ENCODE measurements at regions not wholly inside any gene's neighbourhood (a gene's known extent, or its start where the extent isn't known, plus 50 kb on each side); places are given as distances from the start of the nearest gene placed in this dataset.
A peak's percentile ranks its signal among the peaks of the same experiment; 100 is the strongest.

- Histone ChIP-seq H3K27me3 (no peaks in the 10 kb centered on the region), H3K36me3 (no peaks in the 10 kb centered on the region), H3K4me1 (no peaks in the 10 kb centered on the region), H3K4me3 (no peak overlapping the region), H3K27ac (no peak overlapping the region), H3K9me3 (peaks cover 0 to 8% (median 2%) of the 10 kb centered on the region in 4 donors)
- TF ChIP-seq CTCF (IDR thresholded peaks at IDR 0.05), result no peak
- TF ChIP-seq EP300 (IDR thresholded peaks at IDR 0.05), result no peak
- no peak for TF ChIP-seq POLR2AphosphoS5 (IDR thresholded peaks at IDR 0.05)
- no peak for TF ChIP-seq POLR2A (IDR thresholded peaks at IDR 0.05)
- ATAC-seq (ENCODE audit: low FRiP score in 2 of 2), result no peak
- DNase-seq, result no peak
- 87 to 88% methylated on average over 3 of the region's 3 CpGs for WGBS, 2 donors
Measured at GRCh38 chr2:121140734-121141133, 144.3 kb downstream of the TFCP2L1 start.

- H3K4me3 ChIP-seq, result no peak overlapping the region
- ATAC-seq (ENCODE audit: low FRiP score in 2 of 2), result peak in 1 of 2 donors; percentile 24
- TF ChIP-seq POLR2A (IDR thresholded peaks at IDR 0.05), result no peak
- TF ChIP-seq POLR2AphosphoS5 (IDR thresholded peaks at IDR 0.05), result no peak
- TF ChIP-seq EP300 (IDR thresholded peaks at IDR 0.05), result no peak
- TF ChIP-seq CTCF (IDR thresholded peaks at IDR 0.05), result no peak
- H3K36me3 ChIP-seq, result no peaks in the 10 kb centered on the region
- H3K27ac ChIP-seq, result no peak overlapping the region
- no peak for DNase-seq
- no peaks in the 10 kb centered on the region for H3K27me3 ChIP-seq
- H3K9me3 ChIP-seq, result peaks cover 0 to 8% (median 2%) of the 10 kb centered on the region in 4 donors
- WGBS, 2 donors, result 80 to 90% methylated on average over 1 to 2 of the region's 2 CpGs
- H3K4me1 ChIP-seq, result no peaks in the 10 kb centered on the region
Measured at GRCh38 chr2:121142452-121142851, 142.6 kb downstream of the TFCP2L1 start.

- Histone ChIP-seq H3K27ac (no peak overlapping the region), H3K36me3 (no peaks in the 10 kb centered on the region), H3K27me3 (no peaks in the 10 kb centered on the region), H3K4me3 (no peak overlapping the region), H3K9me3 (peaks cover 0 to 8% (median 2%) of the 10 kb centered on the region in 4 donors), H3K4me1 (no peaks in the 10 kb centered on the region)
- ATAC-seq (ENCODE audit: low FRiP score in 2 of 2) (no peak), DNase-seq (no peak)
- TF ChIP-seq POLR2A (IDR thresholded peaks at IDR 0.05), result no peak
- TF ChIP-seq EP300 (IDR thresholded peaks at IDR 0.05), result no peak
- TF ChIP-seq CTCF (IDR thresholded peaks at IDR 0.05), result no peak
- TF ChIP-seq POLR2AphosphoS5 (IDR thresholded peaks at IDR 0.05), result no peak
- 91 to 92% methylated on average over 7 of the region's 7 CpGs for WGBS, 2 donors
Measured at GRCh38 chr2:121144111-121144510, 140.9 kb downstream of the TFCP2L1 start.

GRCh38 chr2:121146630-121147029 is 138.4 kb downstream of the TFCP2L1 start:
- TF ChIP-seq POLR2AphosphoS5 (IDR thresholded peaks at IDR 0.05), result no peak
- no peak for TF ChIP-seq CTCF (IDR thresholded peaks at IDR 0.05)
- TF ChIP-seq POLR2A (IDR thresholded peaks at IDR 0.05), result no peak
- no peak for TF ChIP-seq EP300 (IDR thresholded peaks at IDR 0.05)
- H3K9me3 ChIP-seq, result no peaks in the 10 kb centered on the region
- ATAC-seq (ENCODE audit: low FRiP score in 2 of 2) (no peak), DNase-seq (no peak)
- H3K4me1 ChIP-seq, result no peaks in the 10 kb centered on the region
- no peaks in the 10 kb centered on the region for H3K27me3 ChIP-seq
- no peak overlapping the region for H3K27ac ChIP-seq
- 92 to 94% methylated on average over 5 of the region's 5 CpGs for WGBS, 2 donors
- no peaks in the 10 kb centered on the region for H3K36me3 ChIP-seq
- no peak overlapping the region for H3K4me3 ChIP-seq

- Histone ChIP-seq H3K27ac (no peak overlapping the region), H3K4me1 (peaks cover 0 to 6% (median 1%) of the 10 kb centered on the region in 4 donors), H3K9me3 (no peaks in the 10 kb centered on the region), H3K27me3 (no peaks in the 10 kb centered on the region), H3K36me3 (no peaks in the 10 kb centered on the region), H3K4me3 (no peak overlapping the region)
- no peak for ATAC-seq (ENCODE audit: low FRiP score in 2 of 2)
- 78 to 100% methylated on average over 1 of the region's 1 CpG for WGBS, 2 donors
- TF ChIP-seq EP300 (IDR thresholded peaks at IDR 0.05) (no peak), POLR2A (IDR thresholded peaks at IDR 0.05) (no peak), POLR2AphosphoS5 (IDR thresholded peaks at IDR 0.05) (no peak), CTCF (IDR thresholded peaks at IDR 0.05) (no peak)
- no peak for DNase-seq
Measured at GRCh38 chr2:121147766-121148165, 137.2 kb downstream of the TFCP2L1 start.

Data from upper lobe of left lung (tissue), 6 donors.